ENCODE measurements at regions not wholly inside any gene's neighbourhood (a gene's known extent, or its start where the extent isn't known, plus 50 kb on each side); places are given as distances from the start of the nearest gene placed in this dataset.

GRCh38 chr12:115632308-115632707, 645.2 kb downstream of the MED13L start:
- DNase-seq (ENCODE audit: low read depth, low spot score) (no peak), ATAC-seq (no peak)
- no peaks in the 10 kb centered on the region for H3K9me3 ChIP-seq (ENCODE audit: control insufficient read depth in 1 of 2, insufficient read depth in 1 of 2, low read depth in 1 of 2, low read length in 2 of 2)
- H3K27ac ChIP-seq (ENCODE audit: low read depth, low read length): no peak overlapping the region
- TF ChIP-seq CTCF (IDR thresholded peaks at IDR 0.05 in 2 of 3, conservative IDR thresholded peaks at IDR 0.05 in 1 of 3; ENCODE audit: borderline replicate concordance in 1 of 3, insufficient read depth in 1 of 3, low read depth in 2 of 3, low read length in 2 of 3): peak; percentile 12 to 48 (median 47); a peak in 3 of 6 replicates
- TF ChIP-seq SIN3A (IDR thresholded peaks at IDR 0.05; ENCODE audit: low read depth): no peak
- no peak for TF ChIP-seq FOSL1 (IDR thresholded peaks at IDR 0.05; ENCODE audit: low read depth)
- TF ChIP-seq RAD21 (IDR thresholded peaks at IDR 0.05; ENCODE audit: low read depth): peak; percentile 70
- intact Hi-C loops (cut with micrococcal nuclease): loop anchor here (1.0 to 5.0 kb wide), 3 partner anchors 160 to 964 kb away; no protein-coding TSS in a partner anchor
- ChIA-PET CTCF (no interaction called here), POLR2A (no interaction called here), RAD21 (ENCODE audit: low non-redundant PET in 1 of 2, low total read pairs in 2 of 2, uncharacterized antibody in 2 of 2, unreplicated experiment in 2 of 2) (no interaction called here)
- no peak overlapping the region for H3K4me2 ChIP-seq (ENCODE audit: low read length)
- H3K27me3 ChIP-seq (ENCODE audit: insufficient read depth, low read length): no peaks in the 10 kb centered on the region
- H3K9me2 ChIP-seq (ENCODE audit: insufficient read depth): no peaks in the 10 kb centered on the region
- no peak overlapping the region for H3K4me3 ChIP-seq (replicated peaks in 1 of 2; ENCODE audit: low read depth in 1 of 2, low read length in 2 of 2)
- H3K79me2 ChIP-seq (ENCODE audit: insufficient read depth, low read length): no peaks in the 10 kb centered on the region
- no peak overlapping the region for H2AFZ ChIP-seq (ENCODE audit: low read depth, low read length, poor library complexity, severe bottlenecking)
- H3K9ac ChIP-seq (ENCODE audit: low read length): no peak overlapping the region
- H3K36me3 ChIP-seq (ENCODE audit: control insufficient read depth in 1 of 2, insufficient read depth in 2 of 2, low read length in 2 of 2): no peaks in the 10 kb centered on the region
- no TSS peak for BruUV-seq (replicated peaks)
- no peaks in the 10 kb centered on the region for H4K20me1 ChIP-seq (ENCODE audit: insufficient read depth)
- H3K4me1 ChIP-seq (ENCODE audit: control insufficient read depth in 1 of 2, insufficient read depth in 2 of 2, low read length in 2 of 2): no peaks in the 10 kb centered on the region

- H3K4me3 ChIP-seq (replicated peaks in 1 of 2; ENCODE audit: low read depth in 1 of 2, low read length in 2 of 2): no peak overlapping the region
- ChIA-PET CTCF (no interaction called here), POLR2A (no interaction called here), RAD21 (ENCODE audit: low non-redundant PET in 1 of 2, low total read pairs in 2 of 2, uncharacterized antibody in 2 of 2, unreplicated experiment in 2 of 2) (no interaction called here)
- H3K4me1 ChIP-seq (ENCODE audit: control insufficient read depth in 1 of 2, insufficient read depth in 2 of 2, low read length in 2 of 2): no peaks in the 10 kb centered on the region
- ATAC-seq (no peak), DNase-seq (ENCODE audit: low read depth, low spot score) (no peak)
- H3K27me3 ChIP-seq (ENCODE audit: insufficient read depth, low read length): no peaks in the 10 kb centered on the region
- H2AFZ ChIP-seq (ENCODE audit: low read depth, low read length, poor library complexity, severe bottlenecking): no peak overlapping the region
- no TSS peak for BruUV-seq (replicated peaks)
- H3K36me3 ChIP-seq (ENCODE audit: control insufficient read depth in 1 of 2, insufficient read depth in 2 of 2, low read length in 2 of 2): no peaks in the 10 kb centered on the region
- no peaks in the 10 kb centered on the region for H3K9me2 ChIP-seq (ENCODE audit: insufficient read depth)
- H3K27ac ChIP-seq (ENCODE audit: low read depth, low read length): no peak overlapping the region
- H4K20me1 ChIP-seq (ENCODE audit: insufficient read depth): no peaks in the 10 kb centered on the region
- no peak overlapping the region for H3K4me2 ChIP-seq (ENCODE audit: low read length)
- H3K9ac ChIP-seq (ENCODE audit: low read length): no peak overlapping the region
- no peaks in the 10 kb centered on the region for H3K79me2 ChIP-seq (ENCODE audit: insufficient read depth, low read length)
- H3K9me3 ChIP-seq (ENCODE audit: control insufficient read depth in 1 of 2, insufficient read depth in 1 of 2, low read depth in 1 of 2, low read length in 2 of 2): no peaks in the 10 kb centered on the region
- intact Hi-C loops (cut with micrococcal nuclease): loop anchor here (5.0 kb wide), 2 partner anchors 158 to 287 kb away; no protein-coding TSS in a partner anchor
- no peak for TF ChIP-seq YY1 (IDR thresholded peaks at IDR 0.05; ENCODE audit: extremely low read depth, insufficient replicate concordance, low read depth, low read length)
- no peak for TF ChIP-seq EGR1 (IDR thresholded peaks at IDR 0.05; ENCODE audit: low read depth)
- no peak for TF ChIP-seq CTCF (IDR thresholded peaks at IDR 0.05 in 2 of 3, conservative IDR thresholded peaks at IDR 0.05 in 1 of 3; ENCODE audit: borderline replicate concordance in 1 of 3, insufficient read depth in 1 of 3, low read depth in 2 of 3, low read length in 2 of 3)
- no peak for TF ChIP-seq SP1 (IDR thresholded peaks at IDR 0.05; ENCODE audit: low read depth)
- no peak for TF ChIP-seq POLR2AphosphoS5 (IDR thresholded peaks at IDR 0.05; ENCODE audit: low read depth, low read length)
- TF ChIP-seq ZNF274 (IDR thresholded peaks at IDR 0.05; ENCODE audit: low read depth, low read length): no peak
- TF ChIP-seq POLR2A (IDR thresholded peaks at IDR 0.05; ENCODE audit: borderline replicate concordance, extremely low read depth, insufficient read depth, insufficient read length): no peak
- no peak for TF ChIP-seq ZBTB33 (IDR thresholded peaks at IDR 0.05; ENCODE audit: extremely low read depth, insufficient replicate concordance, low read length)
- TF ChIP-seq SRF (IDR thresholded peaks at IDR 0.05; ENCODE audit: low read depth): no peak
- TF ChIP-seq SIN3A (IDR thresholded peaks at IDR 0.05; ENCODE audit: low read depth): no peak
- TF ChIP-seq CEBPB (IDR thresholded peaks at IDR 0.05; ENCODE audit: low read depth): no peak
- TF ChIP-seq CBX3 (IDR thresholded peaks at IDR 0.05; ENCODE audit: low read depth): no peak
- no peak for TF ChIP-seq RAD21 (IDR thresholded peaks at IDR 0.05; ENCODE audit: low read depth)
These were observed 647.4 kb downstream of the MED13L start for GRCh38 chr12:115630136-115630535.

All from HCT116 (cell line).